Thyroid gland (tissue), 4 donors: ENCODE measurements at regions not wholly inside any gene's neighbourhood (a gene's known extent, or its start where the extent isn't known, plus 50 kb on each side); places are given as distances from the start of the nearest gene placed in this dataset.

Experiments used
- POLR2A ChIP-seq, 2 donors: fragments of 450-650 bp; IDR thresholded peaks; one replicate each; pipeline ENCODE4 v1.6.1; 2017; ENCODE audit warnings: antibody characterized with exemption in 2 of 2, mild to moderate bottlenecking in 2 of 2, moderate library complexity in 1 of 2
- TF ChIP-seq, protein P1 (sequence below), 6 experiments: fragments of 200-600 bp in 3 of 6; fragments of 450-650 bp in 3 of 6; sonication (generic) in 3 of 6; IDR thresholded peaks; one replicate each; pipeline ENCODE4 v1.5.1; 2016 to 2019; ENCODE audit warnings: antibody characterized with exemption in 6 of 6, mild to moderate bottlenecking in 2 of 6, inconsistent platforms in 1 of 6, moderate library complexity in 1 of 6

GRCh38 chr17:69724238-69724637, 309.7 kb downstream of the MAP2K6 start:
- no peak for TF ChIP-seq POLR2A (IDR thresholded peaks at IDR 0.05)
- TF ChIP-seq, protein P1, sequence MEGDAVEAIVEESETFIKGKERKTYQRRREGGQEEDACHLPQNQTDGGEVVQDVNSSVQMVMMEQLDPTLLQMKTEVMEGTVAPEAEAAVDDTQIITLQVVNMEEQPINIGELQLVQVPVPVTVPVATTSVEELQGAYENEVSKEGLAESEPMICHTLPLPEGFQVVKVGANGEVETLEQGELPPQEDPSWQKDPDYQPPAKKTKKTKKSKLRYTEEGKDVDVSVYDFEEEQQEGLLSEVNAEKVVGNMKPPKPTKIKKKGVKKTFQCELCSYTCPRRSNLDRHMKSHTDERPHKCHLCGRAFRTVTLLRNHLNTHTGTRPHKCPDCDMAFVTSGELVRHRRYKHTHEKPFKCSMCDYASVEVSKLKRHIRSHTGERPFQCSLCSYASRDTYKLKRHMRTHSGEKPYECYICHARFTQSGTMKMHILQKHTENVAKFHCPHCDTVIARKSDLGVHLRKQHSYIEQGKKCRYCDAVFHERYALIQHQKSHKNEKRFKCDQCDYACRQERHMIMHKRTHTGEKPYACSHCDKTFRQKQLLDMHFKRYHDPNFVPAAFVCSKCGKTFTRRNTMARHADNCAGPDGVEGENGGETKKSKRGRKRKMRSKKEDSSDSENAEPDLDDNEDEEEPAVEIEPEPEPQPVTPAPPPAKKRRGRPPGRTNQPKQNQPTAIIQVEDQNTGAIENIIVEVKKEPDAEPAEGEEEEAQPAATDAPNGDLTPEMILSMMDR (IDR thresholded peaks at IDR 0.05), result no peak
